Activated naive CD8-positive, alpha-beta T cell treated with anti-CD3 and anti-CD28 coated beads, Interleukin-2, amount 50 U/mL, for 24 hours (primary cell): ENCODE measurements at regions not wholly inside any gene's neighbourhood (a gene's known extent, or its start where the extent isn't known, plus 50 kb on each side); places are given as distances from the start of the nearest gene placed in this dataset.

Source experiments
- ATAC-seq: fragments of 150-1000 bp; cut with Tn5 transposase; one replicate; pipeline ENCODE4 v1.10.0; 2021
- DNase-seq: peaks from one replicate; pipeline ENCODE4 v3.0.0; 2021
- H3K27ac Mint-ChIP-seq: one replicate; pipeline ENCODE4 v1.8.0; 2021; ENCODE audit warnings: mild to moderate bottlenecking, mixed read lengths
- H3K27me3 Mint-ChIP-seq: one replicate; pipeline ENCODE4 v1.8.0; 2021; ENCODE audit warnings: mixed read lengths
- H3K36me3 Mint-ChIP-seq: one replicate; pipeline ENCODE4 v1.8.0; 2021; ENCODE audit warnings: low read depth, mixed read lengths
- H3K4me1 Mint-ChIP-seq: one replicate; pipeline ENCODE4 v1.8.0; 2021; ENCODE audit warnings: mixed read lengths
- H3K4me3 Mint-ChIP-seq: one replicate; pipeline ENCODE4 v1.8.0; 2021; ENCODE audit warnings: mild to moderate bottlenecking, moderate library complexity, mixed read lengths
- H3K9me3 Mint-ChIP-seq: one replicate; pipeline ENCODE4 v1.8.0; 2021; ENCODE audit warnings: mixed read lengths

DNA sequence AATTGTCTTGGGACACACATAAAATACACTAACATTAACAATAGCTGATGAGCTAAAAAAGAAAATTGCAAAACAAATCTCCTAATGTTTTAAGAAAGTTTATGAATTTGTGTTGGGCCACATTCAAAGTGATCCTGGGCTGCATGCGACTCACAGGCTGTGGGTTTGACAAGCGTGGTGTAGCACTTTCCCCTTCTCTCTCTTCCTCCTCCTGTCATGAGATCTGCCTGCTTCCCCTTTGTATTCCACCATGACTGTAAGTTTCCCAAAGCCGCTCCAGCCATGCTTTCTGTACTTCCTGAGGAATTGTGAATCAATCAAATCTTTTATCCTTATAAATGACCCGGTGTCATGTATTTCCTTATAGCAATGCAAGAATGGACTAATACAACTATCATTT is 178.0 kb downstream of the TLR4 start:
- no peak for DNase-seq

DNA sequence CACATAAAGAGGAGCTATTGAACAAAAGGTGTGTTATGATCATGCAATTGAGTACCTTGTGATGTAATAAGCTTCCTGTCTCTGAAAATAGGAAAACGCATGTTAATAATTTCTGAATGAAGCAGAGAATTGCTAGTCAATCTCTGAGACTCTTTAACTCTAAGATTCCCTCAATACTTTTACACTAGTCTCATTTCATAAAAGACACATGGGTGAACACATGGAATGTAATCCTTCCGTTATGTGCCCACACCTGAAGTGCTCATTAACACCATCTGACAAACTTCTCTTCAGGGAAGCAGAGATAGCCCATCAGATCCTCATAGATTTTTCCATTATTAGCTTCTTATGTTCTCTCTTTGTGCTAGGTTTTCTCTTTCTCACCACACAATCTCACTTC is 182.4 kb downstream of the TLR4 start:
- Mint-ChIP-seq H3K27me3 (peaks cover 4% of the 10 kb centered on the region), H3K4me1 (no peaks in the 10 kb centered on the region), H3K36me3 (no peaks in the 10 kb centered on the region), H3K9me3 (no peaks in the 10 kb centered on the region), H3K27ac (no peak overlapping the region), H3K4me3 (no peak overlapping the region)
- no peak for DNase-seq
- no peak for ATAC-seq

More for the DNA sequence above, 178.0 kb downstream of the TLR4 start:
- Mint-ChIP-seq H3K36me3 (no peaks in the 10 kb centered on the region), H3K4me1 (no peaks in the 10 kb centered on the region), H3K9me3 (no peaks in the 10 kb centered on the region), H3K4me3 (no peak overlapping the region), H3K27ac (no peak overlapping the region), H3K27me3 (peaks cover 2% of the 10 kb centered on the region)
- no peak for ATAC-seq

DNA sequence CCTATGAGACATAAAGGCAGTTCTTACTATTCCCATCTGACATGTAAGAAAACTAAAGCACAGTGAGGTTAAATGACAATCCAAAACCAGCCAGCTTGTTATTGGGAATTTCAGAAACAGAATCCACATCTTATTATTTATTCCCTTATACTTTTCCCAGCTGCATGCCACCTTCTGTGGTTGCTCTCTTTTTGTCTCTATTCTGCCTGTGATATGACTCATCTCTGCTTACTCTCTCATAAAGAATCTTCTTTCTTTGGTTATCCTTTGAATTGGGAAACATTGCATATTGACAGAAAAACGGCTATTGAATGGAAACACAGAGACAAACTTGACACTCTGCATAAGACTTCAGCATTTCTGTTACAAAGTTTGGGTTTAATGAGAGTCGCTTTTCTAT is 183.2 kb downstream of the TLR4 start:
- H3K9me3 Mint-ChIP-seq = no peaks in the 10 kb centered on the region
- DNase-seq (no peak), ATAC-seq (no peak)
- H3K27ac Mint-ChIP-seq = no peak overlapping the region
- peaks cover 4% of the 10 kb centered on the region for H3K27me3 Mint-ChIP-seq
- H3K4me1 Mint-ChIP-seq = no peaks in the 10 kb centered on the region
- no peaks in the 10 kb centered on the region for H3K36me3 Mint-ChIP-seq
- no peak overlapping the region for H3K4me3 Mint-ChIP-seq

DNA sequence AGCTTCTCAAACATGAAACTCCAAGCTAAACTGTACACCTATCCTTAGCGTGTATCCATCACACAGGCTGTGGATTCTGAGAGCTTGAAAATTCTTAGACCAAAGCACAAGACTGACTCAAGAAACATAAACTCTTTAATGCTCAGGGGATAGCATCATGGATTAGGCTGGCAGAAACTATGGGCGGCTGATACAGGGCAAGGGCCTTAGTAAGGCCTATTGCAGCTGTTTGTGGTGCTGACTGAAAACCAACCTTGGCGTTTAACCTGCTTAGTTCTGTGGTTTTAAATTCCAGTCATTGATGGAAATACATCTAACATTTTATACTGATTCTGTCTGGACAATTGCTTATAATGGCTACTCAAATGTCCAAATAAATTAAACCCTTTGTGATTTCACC is 183.7 kb downstream of the TLR4 start:
- ATAC-seq (no peak), DNase-seq (no peak)
- no peak overlapping the region for H3K27ac Mint-ChIP-seq
- H3K9me3 Mint-ChIP-seq = no peaks in the 10 kb centered on the region
- no peaks in the 10 kb centered on the region for H3K4me1 Mint-ChIP-seq
- H3K27me3 Mint-ChIP-seq = peaks cover 4% of the 10 kb centered on the region
- H3K36me3 Mint-ChIP-seq = no peaks in the 10 kb centered on the region
- H3K4me3 Mint-ChIP-seq = no peak overlapping the region

DNA sequence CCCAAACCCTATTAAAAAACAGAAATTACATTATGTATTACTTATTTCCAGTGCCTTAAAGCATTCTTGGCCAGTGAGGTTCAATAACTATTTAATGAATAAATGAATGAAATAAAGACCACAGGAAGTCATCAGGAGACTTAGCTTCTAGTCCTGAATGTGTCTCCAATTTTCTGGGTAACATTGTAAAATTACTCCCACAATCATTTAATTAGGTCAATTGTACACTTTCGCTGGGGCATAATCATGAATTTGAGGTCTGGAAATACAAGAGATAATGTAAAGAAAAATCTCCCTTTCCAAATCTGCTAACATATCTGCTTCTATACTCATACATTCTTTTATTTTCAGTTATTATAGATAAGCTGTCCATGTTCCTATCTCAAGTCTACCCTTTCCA is 199.2 kb downstream of the TLR4 start:
- peaks cover 7% of the 10 kb centered on the region for H3K27me3 Mint-ChIP-seq
- H3K4me3 Mint-ChIP-seq = no peak overlapping the region
- ATAC-seq (no peak), DNase-seq (no peak)
- no peaks in the 10 kb centered on the region for H3K36me3 Mint-ChIP-seq
- no peak overlapping the region for H3K27ac Mint-ChIP-seq
- H3K4me1 Mint-ChIP-seq = no peaks in the 10 kb centered on the region
- H3K9me3 Mint-ChIP-seq = peaks cover 11% of the 10 kb centered on the region

DNA sequence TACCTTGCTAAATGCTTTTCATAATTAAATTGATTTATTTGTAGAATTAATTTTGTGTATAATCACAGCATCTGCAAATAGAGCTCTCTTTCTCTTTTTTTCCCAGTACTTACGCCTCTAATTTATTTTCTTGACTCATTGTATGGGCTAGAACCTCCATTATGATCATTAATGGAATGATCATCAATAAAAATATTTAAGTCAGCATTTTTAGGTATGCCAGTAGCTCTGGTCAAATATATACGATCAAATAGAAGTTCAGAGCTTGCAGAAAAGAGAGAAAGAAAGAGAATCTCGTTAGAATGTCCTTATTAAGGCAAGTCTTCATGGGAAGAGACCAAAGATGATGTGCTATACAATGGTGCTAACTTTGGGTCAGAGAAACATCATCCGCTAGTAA is 202.6 kb downstream of the TLR4 start:
- peaks cover 38% of the 10 kb centered on the region for H3K9me3 Mint-ChIP-seq
- no peak overlapping the region for H3K4me3 Mint-ChIP-seq
- DNase-seq (no peak), ATAC-seq (no peak)
- peaks cover 7% of the 10 kb centered on the region for H3K27me3 Mint-ChIP-seq
- no peak overlapping the region for H3K27ac Mint-ChIP-seq
- H3K4me1 Mint-ChIP-seq = no peaks in the 10 kb centered on the region
- peaks cover 4% of the 10 kb centered on the region for H3K36me3 Mint-ChIP-seq

DNA sequence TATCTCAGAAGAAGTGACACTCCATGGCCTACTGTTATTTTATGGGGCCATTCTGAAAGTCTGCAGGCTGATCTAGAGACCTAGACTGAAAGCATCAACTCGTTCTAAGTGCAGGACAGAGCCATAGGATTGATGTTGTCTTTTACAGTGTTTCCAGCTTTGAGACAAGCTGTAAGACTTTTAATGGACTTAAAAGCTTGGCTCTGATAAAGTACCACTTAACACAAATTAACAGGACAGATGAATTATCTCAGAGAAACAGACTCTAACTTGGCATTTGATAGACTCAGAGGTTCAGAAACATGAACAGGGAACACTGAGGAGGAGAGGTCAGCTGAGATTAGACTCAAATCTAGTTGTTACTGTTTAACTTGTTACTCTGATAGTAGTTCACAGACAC is 203.2 kb downstream of the TLR4 start:
- ATAC-seq (no peak), DNase-seq (no peak)
- Mint-ChIP-seq H3K4me1 (no peaks in the 10 kb centered on the region), H3K27ac (no peak overlapping the region), H3K27me3 (peaks cover 7% of the 10 kb centered on the region), H3K9me3 (peaks cover 42% of the 10 kb centered on the region), H3K36me3 (peaks cover 4% of the 10 kb centered on the region), H3K4me3 (no peak overlapping the region)

DNA sequence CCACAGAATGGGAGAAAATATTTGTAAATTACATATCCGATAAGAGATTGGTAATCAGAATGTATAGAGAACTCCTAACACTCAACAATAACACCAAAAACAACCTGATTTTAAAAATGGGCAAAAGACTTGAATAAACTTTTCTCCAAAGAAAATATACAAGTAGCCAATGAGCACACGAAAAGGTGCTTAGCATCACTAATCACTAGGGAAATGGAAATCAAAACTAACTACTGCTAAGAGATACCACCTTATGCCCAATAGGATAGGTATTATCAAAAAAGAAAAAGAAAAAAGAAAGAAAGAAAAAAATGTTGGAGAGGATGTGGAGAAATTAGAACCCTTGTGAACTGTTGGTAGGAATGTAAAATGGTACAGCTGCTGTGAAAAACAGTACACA is 212.1 kb downstream of the TLR4 start:
- DNase-seq (no peak), ATAC-seq (no peak)
- H3K4me3 Mint-ChIP-seq = no peak overlapping the region
- H3K36me3 Mint-ChIP-seq = peaks cover 4% of the 10 kb centered on the region
- no peaks in the 10 kb centered on the region for H3K4me1 Mint-ChIP-seq
- H3K9me3 Mint-ChIP-seq = peaks cover 13% of the 10 kb centered on the region
- no peak overlapping the region for H3K27ac Mint-ChIP-seq
- peaks cover 9% of the 10 kb centered on the region for H3K27me3 Mint-ChIP-seq

DNA sequence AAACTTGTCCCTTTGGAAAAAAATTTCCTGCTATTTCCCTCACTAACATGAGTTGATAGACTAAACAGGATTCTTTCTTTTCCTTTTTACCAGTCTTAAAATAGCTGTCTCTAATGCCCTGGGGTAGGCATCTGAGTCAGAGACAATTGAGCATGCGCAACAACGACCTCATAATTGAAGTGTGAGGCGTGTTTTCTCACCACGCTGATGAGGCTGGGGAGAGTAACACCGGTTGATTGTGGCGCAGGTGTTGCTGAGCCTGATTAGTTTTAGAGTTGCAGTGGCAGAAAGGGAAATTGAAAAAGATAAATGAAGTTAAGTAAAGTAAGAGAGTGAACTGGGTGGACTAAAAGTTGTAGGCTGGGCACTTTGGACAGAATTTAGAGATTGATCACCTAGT is 213.7 kb downstream of the TLR4 start:
- H3K4me3 Mint-ChIP-seq = no peak overlapping the region
- H3K36me3 Mint-ChIP-seq = peaks cover 2% of the 10 kb centered on the region
- peaks cover 9% of the 10 kb centered on the region for H3K27me3 Mint-ChIP-seq
- DNase-seq = no peak
- no peak overlapping the region for H3K27ac Mint-ChIP-seq
- no peaks in the 10 kb centered on the region for H3K9me3 Mint-ChIP-seq
- ATAC-seq = no peak
- no peaks in the 10 kb centered on the region for H3K4me1 Mint-ChIP-seq

DNA sequence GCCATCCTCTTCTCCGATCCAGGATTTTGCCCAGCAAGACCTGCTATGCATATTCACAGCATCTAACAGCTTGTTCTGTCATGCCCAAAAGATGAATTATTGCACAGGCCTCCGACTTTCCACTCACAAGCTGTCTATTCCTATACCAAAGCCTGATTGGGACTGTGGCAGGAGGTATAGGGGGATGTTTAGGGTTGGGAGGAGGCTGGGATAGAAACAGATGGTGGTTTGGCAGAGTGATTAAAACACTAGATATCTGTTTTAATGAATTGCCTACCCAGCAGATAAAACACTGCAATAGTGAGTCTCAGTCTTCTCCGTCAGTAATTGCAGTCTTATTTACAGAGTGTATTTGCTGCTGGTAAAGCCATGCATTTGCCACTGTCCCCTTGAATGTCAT is 215.3 kb downstream of the TLR4 start:
- Mint-ChIP-seq H3K4me1 (no peaks in the 10 kb centered on the region), H3K27me3 (peaks cover 12% of the 10 kb centered on the region), H3K27ac (no peak overlapping the region), H3K9me3 (no peaks in the 10 kb centered on the region), H3K4me3 (no peak overlapping the region), H3K36me3 (peaks cover 2% of the 10 kb centered on the region)
- ATAC-seq = no peak
- no peak for DNase-seq

DNA sequence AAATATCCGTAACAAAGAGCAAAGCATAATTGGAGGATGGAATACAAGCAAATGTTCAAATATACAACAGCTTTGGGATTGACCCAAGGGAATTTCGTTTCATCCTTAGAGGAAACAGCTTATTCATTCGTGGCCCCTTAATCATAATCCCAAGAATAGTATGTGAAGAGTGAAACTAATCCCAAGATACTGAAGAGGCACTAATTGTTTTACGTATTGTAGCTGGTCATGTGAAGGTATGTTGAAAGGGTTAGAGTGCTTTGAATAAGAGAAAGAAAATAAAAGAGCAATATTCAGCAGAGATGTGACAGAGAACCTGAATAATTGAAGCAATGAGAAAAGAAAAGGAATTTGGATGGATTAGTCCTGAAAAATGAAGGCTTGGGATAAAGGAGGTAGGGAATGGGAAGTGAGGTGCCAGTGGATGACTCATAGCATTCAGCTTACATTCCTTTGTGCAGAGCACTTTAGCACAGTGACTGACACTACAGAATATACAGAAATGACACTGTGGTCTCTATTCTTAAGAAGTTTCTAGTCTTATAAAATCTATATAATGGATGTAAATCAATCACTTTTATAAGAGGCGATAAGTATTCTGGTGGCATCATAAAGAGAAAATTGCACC is 221.9 kb downstream of the TLR4 start:
- Mint-ChIP-seq H3K4me3 (no peak overlapping the region), H3K27me3 (peaks cover 7% of the 10 kb centered on the region), H3K27ac (no peak overlapping the region), H3K9me3 (no peaks in the 10 kb centered on the region), H3K4me1 (no peaks in the 10 kb centered on the region), H3K36me3 (no peaks in the 10 kb centered on the region)
- DNase-seq (no peak), ATAC-seq (no peak)

DNA sequence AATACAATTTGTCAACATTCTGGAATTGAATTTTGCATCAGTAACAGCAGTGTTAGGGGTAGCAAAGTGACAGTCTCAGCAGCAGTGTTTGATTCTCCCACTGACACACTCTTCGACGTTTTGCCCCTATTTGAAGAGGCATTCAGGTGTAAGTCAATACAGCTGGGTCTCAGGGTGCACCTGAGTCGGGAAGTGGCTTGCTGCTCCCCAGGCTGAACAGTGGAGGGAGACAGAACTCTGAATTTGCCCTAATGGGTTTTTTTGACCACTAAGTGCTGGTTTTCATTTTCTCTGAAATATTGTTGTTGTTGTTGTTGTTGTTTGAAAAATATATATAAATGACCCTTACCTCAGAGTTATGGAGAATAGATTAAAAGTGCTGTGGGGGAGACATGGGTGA is 223.2 kb downstream of the TLR4 start:
- Mint-ChIP-seq H3K4me1 (no peaks in the 10 kb centered on the region), H3K27ac (no peak overlapping the region), H3K27me3 (peaks cover 7% of the 10 kb centered on the region), H3K4me3 (no peak overlapping the region), H3K9me3 (peaks cover 2% of the 10 kb centered on the region), H3K36me3 (no peaks in the 10 kb centered on the region)
- no peak for ATAC-seq
- no peak for DNase-seq

DNA sequence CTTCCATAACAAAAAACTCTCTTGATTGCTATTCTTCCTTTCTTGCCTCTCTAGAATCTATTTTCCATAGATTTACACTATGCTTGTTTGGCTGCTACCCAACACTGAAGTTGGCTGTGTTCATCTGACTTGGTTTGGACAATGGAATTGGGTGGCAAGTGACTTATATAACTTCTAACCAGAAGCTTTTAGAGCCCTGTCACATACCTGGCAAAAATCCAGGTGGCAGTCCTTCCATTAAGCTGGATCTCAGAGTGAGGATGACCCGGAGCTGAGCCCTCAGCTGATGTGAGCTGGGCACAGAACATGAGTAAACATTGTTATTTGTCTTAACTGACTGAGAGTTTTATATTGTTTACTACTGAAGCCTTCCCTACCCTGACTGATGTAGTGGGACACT is 225.7 kb downstream of the TLR4 start:
- Mint-ChIP-seq H3K36me3 (no peaks in the 10 kb centered on the region), H3K27ac (no peak overlapping the region), H3K9me3 (peaks cover 7% of the 10 kb centered on the region), H3K4me1 (no peaks in the 10 kb centered on the region), H3K4me3 (no peak overlapping the region), H3K27me3 (peaks cover 10% of the 10 kb centered on the region)
- DNase-seq (no peak), ATAC-seq (no peak)

DNA sequence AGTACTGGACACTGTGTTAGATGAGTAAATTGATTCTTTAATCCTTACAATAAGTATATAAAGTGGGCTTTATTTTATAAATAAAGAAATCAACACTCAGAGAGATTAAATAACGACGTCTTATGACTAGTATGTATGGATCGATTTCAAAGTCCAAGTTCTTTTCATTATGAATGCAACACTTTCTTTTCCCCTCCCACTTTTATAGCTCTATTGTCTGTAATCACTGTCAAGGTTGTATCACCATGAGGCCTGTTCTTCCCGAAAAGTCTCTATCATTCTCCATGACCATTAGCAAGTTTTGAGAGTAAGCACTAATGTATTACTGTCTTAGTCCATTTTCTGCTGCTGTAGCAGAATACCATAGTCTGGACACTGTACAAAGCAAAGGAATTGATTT is 228.4 kb downstream of the TLR4 start:
- ATAC-seq (no peak), DNase-seq (no peak)
- Mint-ChIP-seq H3K36me3 (no peaks in the 10 kb centered on the region), H3K27ac (no peak overlapping the region), H3K4me1 (no peaks in the 10 kb centered on the region), H3K27me3 (peaks cover 7% of the 10 kb centered on the region), H3K4me3 (no peak overlapping the region), H3K9me3 (peaks cover 7% of the 10 kb centered on the region)

DNA sequence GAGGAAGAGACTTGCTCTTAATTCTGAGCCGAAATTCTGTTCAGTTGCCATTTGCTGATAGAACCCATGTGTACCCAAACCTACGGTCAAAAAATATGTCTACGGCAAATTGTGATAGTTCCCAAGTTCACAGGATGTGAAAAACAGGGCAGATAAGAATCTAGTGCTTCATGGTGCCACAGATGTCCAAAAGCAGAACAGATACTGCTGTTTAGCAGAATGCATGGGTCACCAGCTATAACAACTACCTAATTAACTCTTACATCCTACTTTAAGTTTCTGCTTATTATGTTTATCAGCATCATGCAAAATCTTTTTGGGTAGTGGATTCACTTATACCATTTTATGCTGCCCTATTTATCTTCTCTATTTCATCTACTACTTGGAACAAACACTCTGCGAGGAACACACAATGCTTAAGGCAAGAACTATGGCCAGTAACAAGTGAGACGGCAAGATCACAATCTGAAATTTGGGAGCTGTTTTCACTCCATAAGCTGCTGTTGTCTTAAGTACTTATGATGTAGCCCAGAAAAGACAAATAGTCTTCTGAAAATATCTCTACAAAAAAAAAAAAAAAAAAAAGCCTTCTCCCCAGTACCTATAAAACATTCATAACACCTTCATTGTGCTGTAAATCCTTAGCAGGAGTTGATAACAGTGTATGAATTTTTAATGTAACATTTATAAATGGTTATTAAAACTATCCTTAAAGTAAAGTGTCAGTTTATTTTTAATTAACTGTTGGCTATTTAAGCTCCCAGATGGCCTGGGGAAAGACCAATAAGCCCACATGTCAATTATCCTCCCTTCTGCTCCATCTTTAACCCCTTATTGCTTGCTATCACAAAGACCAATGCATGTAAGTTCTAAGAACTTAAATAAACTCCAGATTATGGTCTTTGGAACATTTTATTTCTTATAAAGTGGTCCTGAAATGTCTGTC is 232.3 kb downstream of the TLR4 start:
- Mint-ChIP-seq H3K27me3 (peaks cover 6% of the 10 kb centered on the region), H3K4me3 (no peak overlapping the region), H3K9me3 (peaks cover 7% of the 10 kb centered on the region), H3K27ac (no peak overlapping the region), H3K4me1 (no peaks in the 10 kb centered on the region), H3K36me3 (no peaks in the 10 kb centered on the region)
- DNase-seq = no peak
- no peak for ATAC-seq
